Fibroblast of lung (primary cell): ENCODE measurements at regions not wholly inside any gene's neighbourhood (a gene's known extent, or its start where the extent isn't known, plus 50 kb on each side); places are given as distances from the start of the nearest gene placed in this dataset.

ENCODE experiments used
- DNase-seq, 2 donors: peaks; one replicate each; pipeline versions ENCODE4 v3.0.0 to v3.0.0-alpha.2; 2010; ENCODE audit warnings: low read depth in 2 of 2
- H2AFZ ChIP-seq: 2 replicates; pipeline ENCODE4 v1.5.1; 2012; ENCODE audit warnings: low read length, control low read depth, inconsistent platforms
- H3K27ac ChIP-seq: 2 replicates; pipeline ENCODE4 v1.5.1; 2011; ENCODE audit warnings: low read length, control low read depth; ENCODE audit not compliant: insufficient read depth
- H3K27me3 ChIP-seq: 2 replicates; pipeline ENCODE4 v1.5.1; 2011; ENCODE audit warnings: mild to moderate bottlenecking, low read length; ENCODE audit not compliant: control insufficient read depth, insufficient read depth
- H3K36me3 ChIP-seq: 2 replicates; pipeline ENCODE4 v1.5.1; 2011; ENCODE audit warnings: low read length; ENCODE audit not compliant: control insufficient read depth, insufficient read depth
- H3K4me1 ChIP-seq: 2 replicates; pipeline ENCODE4 v1.5.1; 2011; ENCODE audit warnings: low read length; ENCODE audit not compliant: control insufficient read depth, insufficient read depth; ENCODE audit errors: extremely low read depth
- H3K4me2 ChIP-seq: 2 replicates; pipeline ENCODE4 v1.5.1; 2011; ENCODE audit warnings: low read length, control low read depth; ENCODE audit not compliant: insufficient read depth; ENCODE audit errors: extremely low read depth
- H3K4me3 ChIP-seq, 4 experiments: fragments of 200-600 bp in 1 of 4; sonication (generic) in 1 of 4; replicated peaks in 1 of 4; 2 replicates each; pipeline ENCODE4 v1.5.1; 2011 to 2016; ENCODE audit warnings: low read length in 4 of 4, low read depth in 3 of 4, mild to moderate bottlenecking in 3 of 4, control low read depth in 2 of 4, inconsistent platforms in 1 of 4, mixed read lengths in 1 of 4; ENCODE audit not compliant: insufficient read depth in 1 of 4; ENCODE audit errors: control extremely low read depth in 1 of 4
- H3K79me2 ChIP-seq: 2 replicates; pipeline ENCODE4 v1.5.1; 2012; ENCODE audit warnings: mild to moderate bottlenecking, low read length, inconsistent platforms; ENCODE audit not compliant: control insufficient read depth, insufficient read depth
- H3K9ac ChIP-seq: 2 replicates; pipeline ENCODE4 v1.5.1; 2011; ENCODE audit warnings: mild to moderate bottlenecking, low read length, control low read depth; ENCODE audit not compliant: insufficient read depth
- H3K9me3 ChIP-seq: 2 replicates; pipeline ENCODE4 v1.5.1; 2012; ENCODE audit warnings: low read depth, low read length; ENCODE audit not compliant: control insufficient read depth, insufficient read depth
- H4K20me1 ChIP-seq: 2 replicates; pipeline ENCODE4 v1.5.1; 2011; ENCODE audit warnings: low read length; ENCODE audit not compliant: control insufficient read depth, insufficient read depth; ENCODE audit errors: extremely low read depth
- EZH2 ChIP-seq: IDR thresholded peaks from 2 replicates; pipeline ENCODE4 v1.5.1; 2012; ENCODE audit warnings: low read length, control low read depth, mild to moderate bottlenecking; ENCODE audit errors: missing control alignments
- TF ChIP-seq, protein P1 (sequence below), 2 donors: IDR thresholded peaks in 1 of 2; conservative IDR thresholded peaks in 1 of 2; 1 replicate in 1 of 2; 2 replicates in 1 of 2; pipeline ENCODE4 v1.5.1; 2011 to 2012; ENCODE audit warnings: low read length in 2 of 2, control low read depth in 1 of 2, inconsistent platforms in 1 of 2, low read depth in 1 of 2, mild to moderate bottlenecking in 1 of 2

DNA sequence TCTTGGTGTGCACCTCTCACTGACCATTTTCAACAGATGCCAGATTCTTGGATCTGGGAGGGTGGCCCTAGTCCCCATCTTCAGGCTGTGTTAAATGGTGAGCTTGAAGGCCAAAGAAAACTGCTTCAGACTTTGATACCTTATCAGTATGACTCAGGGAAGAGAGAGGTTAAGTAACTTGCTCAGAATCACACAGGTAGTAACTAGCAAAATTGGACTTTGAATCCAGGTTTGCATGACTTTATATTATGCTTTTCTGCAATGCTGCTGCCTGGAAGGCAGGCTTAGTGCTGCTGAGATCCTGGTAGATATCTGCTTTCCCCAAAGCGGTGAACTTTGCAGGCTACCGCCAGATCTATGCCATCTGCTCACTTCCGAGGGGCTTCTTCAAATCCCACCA lies 487.3 kb downstream of the INSC start:
- Histone ChIP-seq H3K9ac (no peak overlapping the region), H3K36me3 (no peaks in the 10 kb centered on the region), H3K27ac (no peak overlapping the region), H3K79me2 (no peaks in the 10 kb centered on the region), H3K9me3 (no peaks in the 10 kb centered on the region), H3K4me1 (no peaks in the 10 kb centered on the region), H2AFZ (no peak overlapping the region), H3K4me2 (no peak overlapping the region), H4K20me1 (no peaks in the 10 kb centered on the region), H3K4me3 (no peak overlapping the region), H3K27me3 (no peaks in the 10 kb centered on the region)
- TF ChIP-seq EZH2: no peak
- TF ChIP-seq, protein P1, sequence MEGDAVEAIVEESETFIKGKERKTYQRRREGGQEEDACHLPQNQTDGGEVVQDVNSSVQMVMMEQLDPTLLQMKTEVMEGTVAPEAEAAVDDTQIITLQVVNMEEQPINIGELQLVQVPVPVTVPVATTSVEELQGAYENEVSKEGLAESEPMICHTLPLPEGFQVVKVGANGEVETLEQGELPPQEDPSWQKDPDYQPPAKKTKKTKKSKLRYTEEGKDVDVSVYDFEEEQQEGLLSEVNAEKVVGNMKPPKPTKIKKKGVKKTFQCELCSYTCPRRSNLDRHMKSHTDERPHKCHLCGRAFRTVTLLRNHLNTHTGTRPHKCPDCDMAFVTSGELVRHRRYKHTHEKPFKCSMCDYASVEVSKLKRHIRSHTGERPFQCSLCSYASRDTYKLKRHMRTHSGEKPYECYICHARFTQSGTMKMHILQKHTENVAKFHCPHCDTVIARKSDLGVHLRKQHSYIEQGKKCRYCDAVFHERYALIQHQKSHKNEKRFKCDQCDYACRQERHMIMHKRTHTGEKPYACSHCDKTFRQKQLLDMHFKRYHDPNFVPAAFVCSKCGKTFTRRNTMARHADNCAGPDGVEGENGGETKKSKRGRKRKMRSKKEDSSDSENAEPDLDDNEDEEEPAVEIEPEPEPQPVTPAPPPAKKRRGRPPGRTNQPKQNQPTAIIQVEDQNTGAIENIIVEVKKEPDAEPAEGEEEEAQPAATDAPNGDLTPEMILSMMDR (conservative IDR thresholded peaks at IDR 0.05 in 1 of 2, IDR thresholded peaks at IDR 0.05 in 1 of 2; ENCODE audit: low read depth in 1 of 2, low read length in 2 of 2): no peak
- no peak for DNase-seq

DNA sequence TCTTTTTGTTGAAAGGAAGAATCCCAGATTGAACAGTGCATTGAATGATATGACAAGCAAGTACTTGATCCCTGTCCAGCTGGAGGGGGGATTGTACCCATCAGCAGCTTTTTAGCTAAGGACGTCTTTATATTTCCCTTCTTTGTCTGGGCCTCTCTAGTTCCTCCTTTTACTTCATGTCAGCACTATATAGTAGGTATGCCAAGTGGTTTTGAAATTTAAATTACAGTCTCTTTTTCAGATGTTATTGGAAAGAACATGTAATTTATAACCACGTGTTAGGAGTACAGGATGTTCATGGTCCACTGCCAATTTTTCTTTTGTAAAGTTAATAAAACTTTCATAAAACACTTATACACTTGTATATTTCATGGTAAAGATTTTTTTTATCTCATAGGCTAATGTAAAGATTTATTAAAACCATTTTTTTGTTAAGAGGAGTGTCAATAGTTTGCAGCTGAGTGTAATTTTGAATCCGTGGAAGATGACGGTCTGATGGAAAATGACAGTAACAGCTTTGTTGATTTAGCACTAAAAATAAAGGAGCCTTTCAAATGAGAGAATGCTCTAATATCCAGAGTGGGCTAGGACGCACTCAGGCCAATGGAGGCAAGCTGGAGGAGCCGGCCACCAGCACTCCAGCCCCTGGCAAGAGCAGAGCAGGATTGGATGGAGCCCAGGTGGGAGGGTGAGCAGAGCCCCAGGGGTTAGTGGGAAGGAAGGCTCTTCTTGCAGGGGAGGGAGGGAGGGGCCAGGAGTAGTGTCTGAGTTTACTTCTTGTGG lies 488.3 kb downstream of the INSC start:
- Histone ChIP-seq H3K4me3 (no peak overlapping the region), H3K27ac (no peak overlapping the region), H3K27me3 (no peaks in the 10 kb centered on the region), H3K9ac (no peak overlapping the region), H3K4me2 (no peak overlapping the region), H2AFZ (no peak overlapping the region), H3K4me1 (no peaks in the 10 kb centered on the region), H3K79me2 (no peaks in the 10 kb centered on the region), H3K9me3 (no peaks in the 10 kb centered on the region), H4K20me1 (no peaks in the 10 kb centered on the region), H3K36me3 (no peaks in the 10 kb centered on the region)
- TF ChIP-seq, protein P1 (conservative IDR thresholded peaks at IDR 0.05 in 1 of 2, IDR thresholded peaks at IDR 0.05 in 1 of 2; ENCODE audit: low read depth in 1 of 2, low read length in 2 of 2): no peak
- TF ChIP-seq EZH2: no peak
- no peak for DNase-seq

DNA sequence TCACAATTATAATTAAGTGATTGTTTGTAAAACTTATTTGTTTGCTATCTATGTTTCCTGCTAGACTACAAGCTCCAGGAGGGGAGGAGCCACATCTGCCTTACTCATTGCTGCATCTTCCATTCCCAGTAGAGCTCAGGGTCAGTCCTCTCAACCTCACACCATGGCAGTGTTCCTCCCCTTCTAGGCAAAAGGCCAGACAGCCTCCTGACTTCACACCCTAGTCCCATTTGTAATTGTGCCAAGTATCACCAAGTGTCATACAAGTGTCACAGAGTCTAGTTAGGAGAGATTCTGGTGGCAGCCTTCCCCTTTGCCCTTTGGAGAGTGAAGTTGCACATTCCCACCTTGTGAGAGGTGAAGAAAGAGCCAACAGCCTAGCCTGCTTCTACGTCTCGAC lies 490.4 kb downstream of the INSC start:
- H2AFZ ChIP-seq: no peak overlapping the region
- H3K4me2 ChIP-seq: no peak overlapping the region
- no peak for DNase-seq
- no peaks in the 10 kb centered on the region for H3K27me3 ChIP-seq
- TF ChIP-seq, protein P1 (conservative IDR thresholded peaks at IDR 0.05 in 1 of 2, IDR thresholded peaks at IDR 0.05 in 1 of 2; ENCODE audit: low read depth in 1 of 2, low read length in 2 of 2): no peak
- TF ChIP-seq EZH2: no peak
- H3K36me3 ChIP-seq: no peaks in the 10 kb centered on the region
- H3K4me1 ChIP-seq: no peaks in the 10 kb centered on the region
- H3K4me3 ChIP-seq: no peak overlapping the region
- no peaks in the 10 kb centered on the region for H3K9me3 ChIP-seq
- no peak overlapping the region for H3K27ac ChIP-seq
- H3K79me2 ChIP-seq: no peaks in the 10 kb centered on the region
- no peaks in the 10 kb centered on the region for H4K20me1 ChIP-seq
- H3K9ac ChIP-seq: no peak overlapping the region
